ENCODE measurements at regions not wholly inside any gene's neighbourhood (a gene's known extent, or its start where the extent isn't known, plus 50 kb on each side); places are given as distances from the start of the nearest gene placed in this dataset.

DNA sequence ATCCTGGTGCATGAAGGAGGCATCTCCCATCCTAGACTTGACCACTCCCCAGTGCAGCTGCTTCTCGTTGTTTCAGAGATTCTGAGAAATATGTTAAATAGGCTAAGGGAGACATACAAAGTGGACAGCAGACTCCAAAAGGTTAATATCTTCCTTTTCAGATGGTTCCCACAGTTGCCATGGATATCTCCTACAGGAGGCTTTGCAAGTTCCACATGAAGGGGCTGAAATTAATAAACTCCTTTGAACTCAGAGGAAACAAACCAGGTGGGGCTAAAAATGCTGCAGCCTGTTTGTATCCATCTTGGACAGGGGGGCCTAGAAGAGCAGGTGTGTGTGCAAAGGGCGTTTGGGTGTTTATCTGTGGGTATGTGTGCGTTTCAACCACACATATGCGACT, 257.4 kb upstream of the XYLT1 start:
- H3K36me3 Mint-ChIP-seq (ENCODE audit: insufficient read depth, unreplicated experiment): no peaks in the 10 kb centered on the region
- ChIA-PET CTCF (no interaction called here), POLR2A (no interaction called here)
- no peak overlapping the region for H3K4me3 Mint-ChIP-seq (ENCODE audit: unreplicated experiment)
- H3K27ac Mint-ChIP-seq (ENCODE audit: low read depth, unreplicated experiment): no peak overlapping the region
- no peaks in the 10 kb centered on the region for H3K27me3 Mint-ChIP-seq (ENCODE audit: insufficient read depth, unreplicated experiment)
- BruUV-seq (replicated peaks): no TSS peak
- no peak for DNase-seq (ENCODE audit: unreplicated experiment)
- H3K9me3 Mint-ChIP-seq (ENCODE audit: unreplicated experiment): no peaks in the 10 kb centered on the region
- no peak for TF ChIP-seq CTCF (IDR thresholded peaks at IDR 0.05; ENCODE audit: unreplicated experiment)
- no peaks in the 10 kb centered on the region for H3K4me1 Mint-ChIP-seq (ENCODE audit: insufficient read depth, unreplicated experiment)
- intact Hi-C loops (cut with micrococcal nuclease): no loop called here

GRCh38 chr16:17724242-17724898, 253.6 kb upstream of the XYLT1 start:
- CTCF ChIA-PET: interaction anchor here (0.7 kb wide), 1 partner anchor 40 kb away, joined by 3 read pairs; no protein-coding TSS in a partner anchor
- H3K27me3 Mint-ChIP-seq (ENCODE audit: insufficient read depth, unreplicated experiment): no peaks in the 10 kb centered on the region
- DNase-seq (ENCODE audit: unreplicated experiment): peak; percentile 31
- POLR2A ChIA-PET: no interaction called here
- H3K27ac Mint-ChIP-seq (ENCODE audit: low read depth, unreplicated experiment): no peak overlapping the region
- no peaks in the 10 kb centered on the region for H3K36me3 Mint-ChIP-seq (ENCODE audit: insufficient read depth, unreplicated experiment)
- intact Hi-C loops (cut with micrococcal nuclease): no loop called here
- no peaks in the 10 kb centered on the region for H3K4me1 Mint-ChIP-seq (ENCODE audit: insufficient read depth, unreplicated experiment)
- TF ChIP-seq CTCF (IDR thresholded peaks at IDR 0.05; ENCODE audit: unreplicated experiment): no peak
- H3K9me3 Mint-ChIP-seq (ENCODE audit: unreplicated experiment): peaks cover 8% of the 10 kb centered on the region
- BruUV-seq (replicated peaks): no TSS peak
- no peak overlapping the region for H3K4me3 Mint-ChIP-seq (ENCODE audit: unreplicated experiment)

DNA sequence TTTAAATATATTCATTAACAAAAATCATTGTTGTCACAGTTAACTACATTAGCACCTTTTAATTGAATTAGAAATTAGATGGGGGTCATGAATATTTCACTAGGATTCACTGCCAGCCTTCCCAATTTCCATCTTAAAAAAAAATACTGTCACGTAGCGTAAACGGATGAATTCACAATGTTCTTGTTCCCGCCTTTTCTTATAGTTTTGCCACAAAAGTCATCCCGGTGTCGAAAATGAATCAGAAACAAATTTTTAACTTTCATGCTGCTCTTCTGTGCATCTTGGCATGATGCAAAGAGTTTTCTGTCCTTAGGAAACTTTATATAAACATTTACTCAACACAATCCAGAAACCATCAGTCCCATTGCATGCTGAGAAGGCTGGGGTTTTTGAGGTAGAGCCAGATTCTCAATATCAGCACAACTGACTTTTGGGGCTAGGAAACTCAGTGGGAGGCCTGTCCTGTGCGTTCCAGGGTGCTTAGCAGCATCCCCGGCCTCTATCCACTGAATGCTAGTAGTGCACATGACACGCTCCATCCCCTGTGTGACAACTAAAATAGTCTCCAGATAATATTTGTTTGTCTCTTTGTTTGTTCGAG, 252.9 kb upstream of the XYLT1 start:
- H3K9me3 Mint-ChIP-seq (ENCODE audit: unreplicated experiment): peaks cover 8% of the 10 kb centered on the region
- H3K27me3 Mint-ChIP-seq (ENCODE audit: insufficient read depth, unreplicated experiment): no peaks in the 10 kb centered on the region
- H3K36me3 Mint-ChIP-seq (ENCODE audit: insufficient read depth, unreplicated experiment): no peaks in the 10 kb centered on the region
- BruUV-seq (replicated peaks): no TSS peak
- H3K4me3 Mint-ChIP-seq (ENCODE audit: unreplicated experiment): no peak overlapping the region
- TF ChIP-seq CTCF (IDR thresholded peaks at IDR 0.05; ENCODE audit: unreplicated experiment): no peak
- intact Hi-C loops (cut with micrococcal nuclease): no loop called here
- H3K27ac Mint-ChIP-seq (ENCODE audit: low read depth, unreplicated experiment): no peak overlapping the region
- ChIA-PET POLR2A (no interaction called here), CTCF (no interaction called here)
- DNase-seq (ENCODE audit: unreplicated experiment): peak; percentile 0
- H3K4me1 Mint-ChIP-seq (ENCODE audit: insufficient read depth, unreplicated experiment): no peaks in the 10 kb centered on the region

GRCh38 chr16:17718495-17718894, 247.7 kb upstream of the XYLT1 start:
- Mint-ChIP-seq H3K27me3 (ENCODE audit: insufficient read depth, unreplicated experiment) (no peaks in the 10 kb centered on the region), H3K36me3 (ENCODE audit: insufficient read depth, unreplicated experiment) (no peaks in the 10 kb centered on the region), H3K27ac (ENCODE audit: low read depth, unreplicated experiment) (no peak overlapping the region), H3K4me3 (ENCODE audit: unreplicated experiment) (no peak overlapping the region), H3K4me1 (ENCODE audit: insufficient read depth, unreplicated experiment) (no peaks in the 10 kb centered on the region), H3K9me3 (ENCODE audit: unreplicated experiment) (peaks cover 15% of the 10 kb centered on the region)
- CTCF ChIA-PET: no interaction called here
- DNase-seq (ENCODE audit: unreplicated experiment): no peak
- no peak for TF ChIP-seq CTCF (IDR thresholded peaks at IDR 0.05; ENCODE audit: unreplicated experiment)
- intact Hi-C loops (cut with micrococcal nuclease): no loop called here
- POLR2A ChIA-PET: no interaction called here
- BruUV-seq (replicated peaks): no TSS peak

Data from MCF 10A (cell line).